OCI-LY1 (cell line): ENCODE measurements at regions not wholly inside any gene's neighbourhood (a gene's known extent, or its start where the extent isn't known, plus 50 kb on each side); places are given as distances from the start of the nearest gene placed in this dataset.

Source experiments
- EZH2 ChIP-seq: fragments of 200-600 bp; sonication (generic), shearing (Covaris generic); IDR thresholded peaks from 2 replicates; pipeline ENCODE4 v1.8.0; 2017; ENCODE audit warnings: borderline replicate concordance, mixed run types, mild to moderate bottlenecking, antibody characterized with exemption, low read length, moderate library complexity, mixed read lengths
- TF ChIP-seq, protein P1 (sequence below): fragments of 200-600 bp; sonication (generic), shearing (Covaris generic); IDR thresholded peaks from 2 replicates; pipeline ENCODE4 v1.5.1; 2017; ENCODE audit warnings: mild to moderate bottlenecking, antibody characterized with exemption, low read length, moderate library complexity, mixed read lengths

DNA sequence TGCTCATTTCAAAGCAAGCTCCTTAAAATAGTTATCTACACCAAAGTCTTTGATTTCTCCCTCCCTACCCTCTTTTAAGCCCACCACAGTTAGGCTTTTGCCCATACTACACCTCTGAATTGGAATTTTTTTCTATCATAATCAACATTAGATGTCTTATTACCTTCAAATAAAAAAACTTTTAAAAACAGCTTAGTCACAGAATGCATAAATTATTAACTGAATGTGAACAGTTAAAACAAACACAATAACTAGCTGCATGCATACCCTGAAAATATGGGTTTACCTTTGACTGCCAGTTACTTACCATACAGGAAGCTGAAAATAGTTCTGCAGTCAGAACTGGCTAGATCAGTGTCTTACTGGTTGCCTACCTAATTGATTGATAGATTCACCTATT lies 210.9 kb downstream of the TGFB2 start:
- TF ChIP-seq, protein P1, sequence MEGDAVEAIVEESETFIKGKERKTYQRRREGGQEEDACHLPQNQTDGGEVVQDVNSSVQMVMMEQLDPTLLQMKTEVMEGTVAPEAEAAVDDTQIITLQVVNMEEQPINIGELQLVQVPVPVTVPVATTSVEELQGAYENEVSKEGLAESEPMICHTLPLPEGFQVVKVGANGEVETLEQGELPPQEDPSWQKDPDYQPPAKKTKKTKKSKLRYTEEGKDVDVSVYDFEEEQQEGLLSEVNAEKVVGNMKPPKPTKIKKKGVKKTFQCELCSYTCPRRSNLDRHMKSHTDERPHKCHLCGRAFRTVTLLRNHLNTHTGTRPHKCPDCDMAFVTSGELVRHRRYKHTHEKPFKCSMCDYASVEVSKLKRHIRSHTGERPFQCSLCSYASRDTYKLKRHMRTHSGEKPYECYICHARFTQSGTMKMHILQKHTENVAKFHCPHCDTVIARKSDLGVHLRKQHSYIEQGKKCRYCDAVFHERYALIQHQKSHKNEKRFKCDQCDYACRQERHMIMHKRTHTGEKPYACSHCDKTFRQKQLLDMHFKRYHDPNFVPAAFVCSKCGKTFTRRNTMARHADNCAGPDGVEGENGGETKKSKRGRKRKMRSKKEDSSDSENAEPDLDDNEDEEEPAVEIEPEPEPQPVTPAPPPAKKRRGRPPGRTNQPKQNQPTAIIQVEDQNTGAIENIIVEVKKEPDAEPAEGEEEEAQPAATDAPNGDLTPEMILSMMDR: no peak
- TF ChIP-seq EZH2: no peak
